ENCODE measurements at regions not wholly inside any gene's neighbourhood (a gene's known extent, or its start where the extent isn't known, plus 50 kb on each side); places are given as distances from the start of the nearest gene placed in this dataset.

DNA sequence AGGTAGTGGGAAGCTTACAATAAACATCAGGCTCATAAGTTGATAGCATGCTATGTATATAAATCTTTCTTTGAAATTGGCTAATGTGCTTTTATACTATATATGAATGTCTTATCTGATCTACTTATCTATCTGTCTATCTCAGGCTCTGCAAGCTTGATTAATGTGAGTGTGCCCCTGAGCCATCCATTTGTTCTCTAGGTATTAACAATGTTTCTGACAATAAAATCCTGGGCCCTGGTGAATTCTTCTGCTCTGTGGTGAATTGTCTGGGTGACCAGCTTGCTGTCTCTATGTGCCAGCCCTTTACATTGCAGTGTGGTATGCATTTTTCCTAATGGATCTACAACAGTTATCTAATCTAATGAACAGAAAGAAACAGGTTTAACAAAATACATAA lies 295.9 kb downstream of the HRH4 start:
- H3K4me3 ChIP-seq (ENCODE audit: low read length), result no peak overlapping the region
- H3K27ac ChIP-seq (ENCODE audit: low read length), result no peak overlapping the region
- DNase-seq, result no peak
- no peaks in the 10 kb centered on the region for H3K27me3 ChIP-seq (ENCODE audit: control insufficient read depth, insufficient read depth, low read length)
- H3K9me3 ChIP-seq (ENCODE audit: control insufficient read depth, low read depth, low read length), result no peaks in the 10 kb centered on the region
- no peaks in the 10 kb centered on the region for H3K36me3 ChIP-seq (ENCODE audit: control insufficient read depth, insufficient read depth, low read length)
- peaks cover 2% of the 10 kb centered on the region for H3K4me1 ChIP-seq (ENCODE audit: control insufficient read depth, insufficient read depth, low read length)

DNA sequence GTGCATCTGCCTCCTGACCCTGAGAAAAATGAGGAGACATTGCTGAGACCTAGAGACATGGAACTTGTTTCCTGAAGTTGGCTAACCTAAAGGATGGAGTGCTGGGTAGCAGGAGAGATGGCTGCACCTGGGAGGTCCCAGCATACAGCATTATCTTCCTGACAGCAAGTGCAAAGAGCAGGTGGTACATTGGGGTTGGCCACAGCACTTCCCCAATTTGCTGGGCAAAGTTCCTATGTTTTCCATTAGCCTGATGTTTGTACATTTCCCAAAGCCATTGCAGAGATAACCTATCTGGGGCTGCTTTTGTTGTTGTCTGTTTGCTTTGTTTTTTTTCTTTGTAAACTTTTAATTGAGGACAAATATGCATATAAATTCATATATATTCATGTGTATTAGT lies 296.7 kb downstream of the HRH4 start:
- DNase-seq, result no peak
- H3K4me1 ChIP-seq (ENCODE audit: control insufficient read depth, insufficient read depth, low read length), result peaks cover 2% of the 10 kb centered on the region
- no peak overlapping the region for H3K27ac ChIP-seq (ENCODE audit: low read length)
- no peaks in the 10 kb centered on the region for H3K9me3 ChIP-seq (ENCODE audit: control insufficient read depth, low read depth, low read length)
- H3K27me3 ChIP-seq (ENCODE audit: control insufficient read depth, insufficient read depth, low read length), result no peaks in the 10 kb centered on the region
- H3K36me3 ChIP-seq (ENCODE audit: control insufficient read depth, insufficient read depth, low read length), result no peaks in the 10 kb centered on the region
- no peak overlapping the region for H3K4me3 ChIP-seq (ENCODE audit: low read length)

DNA sequence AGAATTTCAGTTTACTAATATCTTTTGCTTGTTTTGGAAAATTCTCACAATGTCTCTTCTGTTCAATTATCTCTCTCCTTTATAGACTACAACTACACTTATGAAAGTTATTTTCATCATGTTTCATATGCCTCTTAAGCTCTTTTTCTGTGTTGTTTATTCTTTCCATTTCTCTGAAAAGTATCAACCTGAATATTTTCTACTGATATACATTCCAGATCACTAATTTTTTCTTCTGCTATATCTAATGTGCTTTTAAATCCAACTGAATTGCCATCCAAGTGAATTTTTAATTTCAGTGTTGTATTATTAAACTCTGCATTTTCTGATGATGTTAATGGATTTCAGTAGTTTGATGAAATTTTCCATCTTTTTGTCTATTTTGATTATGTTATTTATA lies 301.3 kb downstream of the HRH4 start:
- Histone ChIP-seq H3K27ac (ENCODE audit: low read length) (no peak overlapping the region), H3K4me3 (ENCODE audit: low read length) (no peak overlapping the region), H3K27me3 (ENCODE audit: control insufficient read depth, insufficient read depth, low read length) (no peaks in the 10 kb centered on the region), H3K4me1 (ENCODE audit: control insufficient read depth, insufficient read depth, low read length) (no peaks in the 10 kb centered on the region), H3K9me3 (ENCODE audit: control insufficient read depth, low read depth, low read length) (no peaks in the 10 kb centered on the region), H3K36me3 (ENCODE audit: control insufficient read depth, insufficient read depth, low read length) (no peaks in the 10 kb centered on the region)
- DNase-seq, result no peak

DNA sequence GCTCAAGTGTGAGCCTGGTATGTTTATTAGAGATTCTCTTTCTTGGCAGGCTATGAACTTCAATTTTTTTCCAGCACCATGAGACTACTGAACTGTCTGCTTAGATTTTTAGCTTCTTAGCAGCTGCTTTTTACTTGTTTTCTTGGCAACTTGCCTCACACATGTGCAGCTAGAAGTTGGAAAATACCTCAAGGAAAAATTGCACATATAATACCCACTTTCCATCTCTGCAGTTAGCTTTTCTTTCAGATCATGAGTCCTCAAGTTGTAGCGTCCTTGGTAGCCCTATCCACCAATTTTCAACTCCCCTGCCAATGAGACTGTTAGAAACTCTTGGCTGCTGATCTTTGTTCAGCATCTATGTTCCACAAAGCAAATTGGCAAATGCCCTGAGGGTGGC lies 302.1 kb downstream of the HRH4 start:
- no CpG with 5 or more reads among the region's 1 CpG for WGBS (ENCODE audit: insufficient coverage, low lambda C conversion rate)
- H3K4me3 ChIP-seq (ENCODE audit: low read length), result no peak overlapping the region
- H3K9me3 ChIP-seq (ENCODE audit: control insufficient read depth, low read depth, low read length), result no peaks in the 10 kb centered on the region
- no peak for DNase-seq
- no peak overlapping the region for H3K27ac ChIP-seq (ENCODE audit: low read length)
- no peaks in the 10 kb centered on the region for H3K4me1 ChIP-seq (ENCODE audit: control insufficient read depth, insufficient read depth, low read length)
- no peaks in the 10 kb centered on the region for H3K27me3 ChIP-seq (ENCODE audit: control insufficient read depth, insufficient read depth, low read length)
- H3K36me3 ChIP-seq (ENCODE audit: control insufficient read depth, insufficient read depth, low read length), result no peaks in the 10 kb centered on the region

GRCh38 chr18:24763765-24764513 lies 303.5 kb downstream of the HRH4 start:
- WGBS (ENCODE audit: insufficient coverage, low lambda C conversion rate), result 50% methylated on average over 1 of the region's 6 CpGs
- Histone ChIP-seq H3K27ac (ENCODE audit: low read length) (no peak overlapping the region), H3K4me3 (ENCODE audit: low read length) (no peak overlapping the region), H3K9me3 (ENCODE audit: control insufficient read depth, low read depth, low read length) (no peaks in the 10 kb centered on the region), H3K27me3 (ENCODE audit: control insufficient read depth, insufficient read depth, low read length) (no peaks in the 10 kb centered on the region), H3K36me3 (ENCODE audit: control insufficient read depth, insufficient read depth, low read length) (no peaks in the 10 kb centered on the region), H3K4me1 (ENCODE audit: control insufficient read depth, insufficient read depth, low read length) (no peaks in the 10 kb centered on the region)
- peak in 1 of 2 donors; percentile 13 for DNase-seq

- Histone ChIP-seq H3K36me3 (ENCODE audit: control insufficient read depth, insufficient read depth, low read length) (no peaks in the 10 kb centered on the region), H3K27me3 (ENCODE audit: control insufficient read depth, insufficient read depth, low read length) (no peaks in the 10 kb centered on the region), H3K4me1 (ENCODE audit: control insufficient read depth, insufficient read depth, low read length) (no peaks in the 10 kb centered on the region), H3K9me3 (ENCODE audit: control insufficient read depth, low read depth, low read length) (no peaks in the 10 kb centered on the region), H3K27ac (ENCODE audit: low read length) (no peak overlapping the region), H3K4me3 (ENCODE audit: low read length) (no peak overlapping the region)
- DNase-seq, result no peak
- no CpG with 5 or more reads among the region's 5 CpGs for WGBS (ENCODE audit: insufficient coverage, low lambda C conversion rate)
Measured at GRCh38 chr18:24764766-24765165, 304.3 kb downstream of the HRH4 start.

DNA sequence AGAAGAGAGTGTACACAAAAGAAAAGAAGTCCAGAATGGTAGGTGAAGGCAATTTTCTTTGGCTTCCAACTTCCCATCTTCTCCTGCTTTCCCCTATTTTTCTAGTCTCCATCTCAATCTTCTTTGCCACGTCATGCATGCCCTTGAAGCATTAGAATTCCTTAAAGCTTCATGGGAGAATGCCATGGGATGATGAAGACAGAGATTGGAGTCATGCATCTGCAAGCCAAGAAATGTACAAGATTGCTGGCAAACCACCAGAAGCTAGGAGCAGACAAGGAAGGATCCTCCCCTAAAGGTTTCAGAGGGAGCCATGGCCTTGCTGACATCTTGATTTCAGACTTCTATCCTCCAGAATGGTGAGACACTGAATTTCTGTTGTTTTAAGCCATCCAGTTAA lies 305.9 kb downstream of the HRH4 start:
- Histone ChIP-seq H3K27ac (ENCODE audit: low read length) (no peak overlapping the region), H3K4me3 (ENCODE audit: low read length) (no peak overlapping the region), H3K4me1 (ENCODE audit: control insufficient read depth, insufficient read depth, low read length) (peaks cover 9% of the 10 kb centered on the region), H3K9me3 (ENCODE audit: control insufficient read depth, low read depth, low read length) (no peaks in the 10 kb centered on the region), H3K36me3 (ENCODE audit: control insufficient read depth, insufficient read depth, low read length) (no peaks in the 10 kb centered on the region), H3K27me3 (ENCODE audit: control insufficient read depth, insufficient read depth, low read length) (no peaks in the 10 kb centered on the region)
- no CpG with 5 or more reads among the region's 1 CpG for WGBS (ENCODE audit: insufficient coverage, low lambda C conversion rate)
- DNase-seq, result no peak

DNA sequence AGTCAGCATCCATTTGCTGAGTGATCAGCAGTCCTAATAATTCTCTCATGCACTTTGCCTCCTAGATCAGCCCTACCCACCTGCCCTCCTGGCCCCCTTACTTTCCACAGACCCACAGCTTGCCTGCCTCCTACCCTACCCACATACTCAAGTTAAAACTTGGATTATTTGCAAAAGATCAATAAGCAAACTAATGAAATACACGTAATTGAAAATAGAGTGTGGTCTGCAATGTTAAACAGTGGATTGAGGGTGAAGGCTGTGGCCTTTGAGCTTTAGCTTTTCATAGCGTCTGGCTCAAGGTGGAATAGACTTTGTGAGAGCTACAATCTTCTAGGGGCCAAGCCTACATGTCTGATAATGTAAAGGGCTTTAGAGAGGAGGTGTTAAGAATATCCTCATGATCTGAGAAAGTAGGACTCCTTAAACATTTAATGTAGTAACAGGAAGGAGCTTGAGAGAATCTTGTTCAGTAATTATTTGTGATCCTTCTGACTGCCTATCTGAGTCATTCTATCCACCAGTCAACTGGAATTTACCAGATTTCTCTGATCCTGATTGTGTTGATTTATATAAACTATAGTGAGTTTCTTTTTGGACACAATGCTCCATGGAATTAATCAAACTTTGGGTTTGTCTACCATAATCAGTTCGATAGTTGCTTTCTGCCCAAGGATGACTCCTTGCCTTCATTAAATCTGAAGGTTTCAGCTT lies 310.0 kb downstream of the HRH4 start:
- DNase-seq, result peak in 1 of 2 donors; percentile 74
- Histone ChIP-seq H3K4me3 (ENCODE audit: low read length) (no peak overlapping the region), H3K27me3 (ENCODE audit: control insufficient read depth, insufficient read depth, low read length) (no peaks in the 10 kb centered on the region), H3K36me3 (ENCODE audit: control insufficient read depth, insufficient read depth, low read length) (no peaks in the 10 kb centered on the region), H3K4me1 (ENCODE audit: control insufficient read depth, insufficient read depth, low read length) (peaks cover 9% of the 10 kb centered on the region), H3K27ac (ENCODE audit: low read length) (peak overlapping the region; percentile 76), H3K9me3 (ENCODE audit: control insufficient read depth, low read depth, low read length) (peaks cover 5% of the 10 kb centered on the region)
- 64% methylated on average over 2 of the region's 3 CpGs for WGBS (ENCODE audit: insufficient coverage, low lambda C conversion rate)

DNA sequence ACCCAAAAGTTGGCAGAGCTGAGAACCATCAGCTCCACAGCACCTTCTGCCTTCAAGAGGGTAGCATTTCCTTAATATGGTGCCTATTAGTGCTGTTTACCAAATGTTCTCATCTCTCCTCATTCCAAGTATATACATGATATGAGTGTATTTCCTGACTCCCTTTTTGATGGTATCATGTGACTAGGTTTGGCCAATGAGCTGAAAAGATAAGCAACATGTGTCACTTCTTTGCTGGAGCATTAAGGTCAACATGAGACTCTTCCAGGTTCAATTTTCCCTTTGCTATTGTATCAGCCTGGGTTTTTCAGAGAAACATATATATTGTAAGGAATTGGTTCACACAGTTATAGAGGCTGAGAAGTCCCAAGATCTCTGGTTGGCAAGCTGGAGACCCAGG lies 310.9 kb downstream of the HRH4 start:
- H3K4me1 ChIP-seq (ENCODE audit: control insufficient read depth, insufficient read depth, low read length), result peaks cover 9% of the 10 kb centered on the region
- H3K27ac ChIP-seq (ENCODE audit: low read length), result peak overlapping the region; percentile 76
- H3K27me3 ChIP-seq (ENCODE audit: control insufficient read depth, insufficient read depth, low read length), result no peaks in the 10 kb centered on the region
- no peaks in the 10 kb centered on the region for H3K36me3 ChIP-seq (ENCODE audit: control insufficient read depth, insufficient read depth, low read length)
- DNase-seq, result no peak
- peaks cover 5% of the 10 kb centered on the region for H3K9me3 ChIP-seq (ENCODE audit: control insufficient read depth, low read depth, low read length)
- no peak overlapping the region for H3K4me3 ChIP-seq (ENCODE audit: low read length)

DNA sequence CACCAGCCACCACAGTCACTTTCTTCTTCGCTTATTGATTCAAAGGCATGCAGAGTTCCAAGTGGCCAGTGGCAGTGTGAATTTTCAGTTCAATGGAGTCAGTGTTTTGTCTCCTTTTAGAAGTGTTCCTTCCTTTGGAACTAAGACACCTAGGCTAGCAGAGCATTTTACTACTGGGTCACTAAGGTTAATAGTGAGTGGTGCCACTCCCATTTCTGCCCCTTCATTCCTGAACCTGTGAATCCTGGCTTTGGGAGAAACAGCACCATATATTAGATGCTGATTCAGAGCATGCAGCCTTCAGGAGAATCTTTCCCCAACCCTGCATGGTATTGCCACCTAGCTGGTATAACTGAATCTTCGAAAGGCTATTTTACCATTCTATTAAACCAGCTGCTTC lies 312.7 kb downstream of the HRH4 start:
- H3K4me3 ChIP-seq (ENCODE audit: low read length), result no peak overlapping the region
- peaks cover 24% of the 10 kb centered on the region for H3K4me1 ChIP-seq (ENCODE audit: control insufficient read depth, insufficient read depth, low read length)
- H3K9me3 ChIP-seq (ENCODE audit: control insufficient read depth, low read depth, low read length), result peaks cover 5% of the 10 kb centered on the region
- WGBS (ENCODE audit: insufficient coverage, low lambda C conversion rate), result no CpG with 5 or more reads among the region's 2 CpGs
- no peak for DNase-seq
- H3K27me3 ChIP-seq (ENCODE audit: control insufficient read depth, insufficient read depth, low read length), result no peaks in the 10 kb centered on the region
- no peak overlapping the region for H3K27ac ChIP-seq (ENCODE audit: low read length)
- no peaks in the 10 kb centered on the region for H3K36me3 ChIP-seq (ENCODE audit: control insufficient read depth, insufficient read depth, low read length)

DNA sequence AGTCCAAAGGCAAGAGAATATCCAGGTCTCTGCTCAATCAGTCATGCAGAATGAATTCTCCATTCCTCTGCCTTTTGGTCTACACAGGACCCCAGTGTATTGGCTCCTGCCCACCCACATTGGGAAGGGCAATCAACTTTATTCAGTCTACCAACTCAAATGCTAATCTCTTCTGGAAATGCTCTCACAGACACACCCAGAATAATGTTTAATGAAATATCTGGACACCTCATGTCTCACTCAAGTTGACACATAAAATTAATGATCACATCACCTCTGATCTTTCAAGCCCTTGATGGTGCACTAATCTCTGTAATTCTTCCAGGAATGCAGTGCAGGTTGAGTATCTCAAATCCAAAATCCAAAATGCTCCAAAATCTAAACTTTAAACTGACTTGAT lies 315.6 kb downstream of the HRH4 start:
- Histone ChIP-seq H3K27ac (ENCODE audit: low read length) (no peak overlapping the region), H3K27me3 (ENCODE audit: control insufficient read depth, insufficient read depth, low read length) (no peaks in the 10 kb centered on the region), H3K36me3 (ENCODE audit: control insufficient read depth, insufficient read depth, low read length) (no peaks in the 10 kb centered on the region), H3K4me1 (ENCODE audit: control insufficient read depth, insufficient read depth, low read length) (peaks cover 29% of the 10 kb centered on the region), H3K4me3 (ENCODE audit: low read length) (no peak overlapping the region), H3K9me3 (ENCODE audit: control insufficient read depth, low read depth, low read length) (peaks cover 5% of the 10 kb centered on the region)
- DNase-seq, result no peak
